Pancreas (tissue), 10 donors: ENCODE measurements at regions not wholly inside any gene's neighbourhood (a gene's known extent, or its start where the extent isn't known, plus 50 kb on each side); places are given as distances from the start of the nearest gene placed in this dataset.
"Not testable (repeated sequence)": the region's sequence is repeated elsewhere in the genome, so short reads cannot be mapped to it uniquely, and the experiment has no call there.

Experiments
- ATAC-seq, 4 donors: fragments of 200-7000 bp; cut with Tn5 transposase; one replicate each; pipeline versions ENCODE4 v1.8.0 to v1.9.1; 2020; ENCODE audit warnings: mild to moderate bottlenecking in 4 of 4, moderate library complexity in 4 of 4
- DNase-seq, 6 donors: peaks; one replicate each; pipeline ENCODE4 v3.0.0-alpha.2; 2020
- FAIRE-seq: peaks from 2 replicates; lab custom pipeline; 2012; peaks lifted over from hg19 to GRCh38; lab: Jason Lieb, UNC
- H3K27ac ChIP-seq, 4 donors: fragments of 200-600 bp; sonication (generic); 1 replicate in 3 of 4; 2 replicates in 1 of 4; pipeline versions ENCODE4 v1.5.0 to v1.8.0; 2020
- H3K27me3 ChIP-seq, 4 donors: fragments of 200-600 bp; one replicate each; pipeline ENCODE4 v1.8.0; 2021
- H3K36me3 ChIP-seq, 3 donors: fragments of 200-600 bp; sonication (generic) in 1 of 3; one replicate each; pipeline versions ENCODE4 v1.5.0 to v1.8.0; 2020 to 2021
- H3K4me1 ChIP-seq, 3 donors: fragments of 200-600 bp; one replicate each; pipeline ENCODE4 v1.8.0; 2021
- H3K4me3 ChIP-seq, 4 donors: fragments of 200-600 bp; sonication (generic) in 2 of 4; one replicate each; pipeline versions ENCODE4 v1.5.0 to v1.8.0; 2020 to 2021
- H3K9me3 ChIP-seq, 4 donors: fragments of 200-600 bp; one replicate each; pipeline ENCODE4 v1.8.0; 2021
- CTCF ChIP-seq, 4 donors: fragments of 200-600 bp; sonication (generic) in 3 of 4; IDR thresholded peaks; one replicate each; pipeline versions ENCODE4 v1.5.0 to v1.8.0; 2021; ENCODE audit warnings: antibody characterized with exemption in 4 of 4
- WGBS, 2 donors: extraction: QIAGEN DNeasy Blood & Tissue Kit; methylation state at CpG; one replicate each; pipeline ENCODE4 v1.1.7; 2013; 5-methylcytosine and 5-hydroxymethylcytosine counted together
- intact Hi-C, 3 donors: fragments of 100-400 bp; cut with DNase I; formaldehyde crosslinking; loops; one replicate each; pipeline versions ENCODE4 v1.11.1 to v1.14.2; 2022
- donor health status: healthy with polysubstance abuse.
- donor health status: DM: no; HTN: no; CAD: no; lungs with moderate emphysema.
- donor health status: DM: no; HTN: no; CAD: no.
- donor health status: control.
- donor health status: control.
- donor health status: Bipolar disorder and iron deficiency.
- donor health status: DM: yes; HTN: yes; CAD: no.
- donor health status: DM: no; HTN: no; CAD: no.
- donor health status: DM: no; HTN: no; CAD: no.
- donor health status: DM: yes; HTN: yes; CAD: no.

DNA sequence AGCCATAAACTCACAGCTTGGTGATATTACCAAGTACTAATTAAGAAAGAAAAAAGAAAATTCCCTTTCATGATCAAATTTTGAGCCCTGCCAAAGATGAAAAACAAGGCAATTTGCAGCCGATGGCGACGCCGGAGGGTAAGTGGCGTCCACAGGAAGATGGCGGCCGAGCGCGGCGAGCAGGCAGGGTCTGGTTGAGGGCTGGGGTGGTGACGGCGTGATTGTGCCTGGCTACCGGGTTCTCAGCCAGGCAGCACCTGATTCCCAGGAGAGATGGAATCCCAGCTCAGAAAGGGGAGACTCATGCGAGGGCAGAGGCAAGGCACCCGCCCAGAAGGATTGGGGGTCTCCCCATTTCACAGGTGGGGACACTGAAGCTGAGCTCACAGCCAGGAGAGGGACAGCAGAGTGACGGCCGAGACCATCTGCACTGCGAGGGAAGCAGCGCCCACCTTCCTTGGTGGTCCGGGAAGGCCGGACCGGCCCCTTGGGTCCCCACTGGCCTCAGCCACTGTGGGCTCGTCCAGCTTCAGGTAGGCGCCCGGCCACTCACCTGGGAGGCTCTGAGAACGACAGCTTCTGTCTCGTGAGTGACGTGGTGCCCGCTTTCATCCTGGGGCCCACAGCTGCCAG is 145.8 kb downstream of the IGLL1 start:
- H3K27me3 ChIP-seq, intact Hi-C loops, ATAC-seq, H3K4me1 ChIP-seq, H3K27ac ChIP-seq, H3K9me3 ChIP-seq, FAIRE-seq, H3K36me3 ChIP-seq, DNase-seq: not testable (repeated sequence)
- H3K4me3 ChIP-seq, result peak overlapping the region in 2 of 4 donors; percentile 41 to 44
- 92 to 97% methylated on average over 24 to 29 of the region's 29 CpGs for WGBS, 2 donors

GRCh38 chr22:23433127-23434005 is 146.7 kb downstream of the IGLL1 start:
- H3K4me1 ChIP-seq, H3K36me3 ChIP-seq, intact Hi-C loops, H3K27me3 ChIP-seq, H3K9me3 ChIP-seq: not testable (repeated sequence)
- peak overlapping the region in 2 of 4 donors; percentile 17 to 44 for H3K27ac ChIP-seq
- ATAC-seq (peak; percentile 98 to 99 (median 99)), FAIRE-seq (peak; percentile 72), DNase-seq (peak; percentile 60 to 85 (median 72))
- WGBS, 2 donors, result 9 to 13% methylated on average over 30 to 34 of the region's 35 CpGs
- peak in 3 of 4 donors; percentile 12 to 52 (median 36) for TF ChIP-seq CTCF (IDR thresholded peaks at IDR 0.05)
- peak overlapping the region; percentile 4 to 44 (median 26) for H3K4me3 ChIP-seq

DNA sequence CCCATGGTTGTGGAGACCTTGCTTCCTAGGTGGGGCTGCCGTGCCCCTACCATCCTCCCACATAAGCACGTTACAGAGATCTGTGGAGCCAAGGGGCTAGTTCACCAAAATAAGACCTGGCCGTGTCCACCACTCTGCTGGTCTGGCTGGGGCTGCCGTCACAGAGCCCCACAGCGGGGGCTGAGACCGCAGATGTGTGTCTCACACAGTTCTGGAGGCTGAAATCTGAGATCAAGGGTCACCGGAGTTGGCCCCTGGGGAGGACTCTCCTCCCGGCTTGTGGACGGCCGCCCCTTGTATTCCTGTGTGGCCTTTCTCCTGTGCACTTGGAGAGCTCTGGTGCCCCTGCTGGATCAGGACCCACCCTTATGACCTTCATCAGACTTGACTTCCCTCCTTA is 147.4 kb downstream of the IGLL1 start:
- intact Hi-C loops, H3K27ac ChIP-seq, DNase-seq, H3K36me3 ChIP-seq, ATAC-seq, H3K27me3 ChIP-seq, H3K4me1 ChIP-seq, H3K9me3 ChIP-seq, FAIRE-seq: not testable (repeated sequence)
- peak overlapping the region in 1 of 4 donors; percentile 44 for H3K4me3 ChIP-seq
- WGBS, 2 donors, result 66 to 75% methylated on average over 10 of the region's 10 CpGs

- no peak for TF ChIP-seq CTCF (IDR thresholded peaks at IDR 0.05)
These were observed 148.6 kb downstream of the IGLL1 start for GRCh38 chr22:23431337-23432072.

GRCh38 chr22:23424551-23425068 is 155.5 kb downstream of the IGLL1 start:
- ATAC-seq, H3K4me1 ChIP-seq, intact Hi-C loops, H3K4me3 ChIP-seq, H3K27me3 ChIP-seq, H3K36me3 ChIP-seq, H3K27ac ChIP-seq, H3K9me3 ChIP-seq, FAIRE-seq, DNase-seq: not testable (repeated sequence)
- 81 to 89% methylated on average over 5 of the region's 5 CpGs for WGBS, 2 donors

More at GRCh38 chr22:23431337-23432072, 148.6 kb downstream of the IGLL1 start:
- intact Hi-C loops, result no loop called here
- no peaks in the 10 kb centered on the region for H3K9me3 ChIP-seq
- no peak overlapping the region for H3K4me3 ChIP-seq
- H3K27ac ChIP-seq, result no peak overlapping the region
- H3K27me3 ChIP-seq, result no peaks in the 10 kb centered on the region
- no peaks in the 10 kb centered on the region for H3K4me1 ChIP-seq
- no peak for ATAC-seq
- FAIRE-seq, result no peak
- no peaks in the 10 kb centered on the region for H3K36me3 ChIP-seq
- DNase-seq, result no peak
- 70 to 74% methylated on average over 20 of the region's 20 CpGs for WGBS, 2 donors

DNA sequence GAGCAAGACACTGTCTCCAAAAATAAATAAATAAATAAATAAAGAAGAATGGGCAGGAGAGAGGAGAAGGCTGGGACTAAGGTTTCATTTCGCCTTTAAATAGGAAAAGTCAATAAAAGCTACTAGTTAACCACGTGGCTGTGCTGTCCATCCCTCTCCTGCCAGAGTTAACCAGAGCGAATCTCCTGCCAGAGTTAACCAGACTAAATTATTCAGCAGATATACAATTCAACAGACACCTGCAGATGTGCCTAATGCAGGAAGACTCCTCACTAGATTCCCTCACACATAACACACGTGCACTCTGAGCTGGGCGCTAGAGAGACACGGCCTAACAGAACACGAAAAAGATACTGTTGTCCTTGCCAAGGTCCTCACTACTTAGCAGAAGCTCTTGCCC is 156.1 kb downstream of the IGLL1 start:
- 54 to 65% methylated on average over 7 of the region's 7 CpGs for WGBS, 2 donors
- H3K4me1 ChIP-seq, result no peaks in the 10 kb centered on the region
- intact Hi-C loops, result no loop called here
- H3K36me3 ChIP-seq, result no peaks in the 10 kb centered on the region
- TF ChIP-seq CTCF (IDR thresholded peaks at IDR 0.05), result no peak
- no peak for ATAC-seq
- no peak for FAIRE-seq
- no peak overlapping the region for H3K27ac ChIP-seq
- no peak for DNase-seq
- H3K27me3 ChIP-seq, result no peaks in the 10 kb centered on the region
- no peak overlapping the region for H3K4me3 ChIP-seq
- H3K9me3 ChIP-seq, result no peaks in the 10 kb centered on the region

GRCh38 chr22:23422281-23422680 is 157.8 kb downstream of the IGLL1 start:
- intact Hi-C loops, ATAC-seq, H3K36me3 ChIP-seq, FAIRE-seq, H3K9me3 ChIP-seq, H3K4me1 ChIP-seq, H3K27me3 ChIP-seq, H3K27ac ChIP-seq, H3K4me3 ChIP-seq, DNase-seq: not testable (repeated sequence)
- WGBS, 2 donors, result 73 to 81% methylated on average over 4 of the region's 4 CpGs

DNA sequence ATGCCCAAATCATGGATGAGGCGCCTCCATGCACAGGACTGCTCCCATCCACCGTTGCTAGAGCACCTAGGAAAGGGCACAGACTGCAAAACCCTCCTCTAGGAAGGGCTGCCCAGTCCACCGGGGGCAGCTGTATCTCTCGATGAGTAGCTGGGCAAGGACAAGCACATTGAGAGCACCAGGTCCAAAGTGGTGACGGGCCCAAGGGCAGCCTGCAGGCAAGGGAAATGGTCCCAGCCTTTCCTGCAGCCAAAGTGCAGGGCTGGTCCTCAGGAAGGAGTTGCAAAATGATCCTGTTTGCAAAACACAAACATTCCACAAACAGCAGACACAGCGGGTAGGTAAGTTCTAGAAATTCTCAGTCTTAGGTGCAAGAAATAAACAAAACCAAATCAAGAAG is 158.8 kb downstream of the IGLL1 start:
- H3K27me3 ChIP-seq, intact Hi-C loops, H3K4me3 ChIP-seq, H3K9me3 ChIP-seq, FAIRE-seq, DNase-seq, H3K36me3 ChIP-seq, ATAC-seq, H3K27ac ChIP-seq, H3K4me1 ChIP-seq: not testable (repeated sequence)
- WGBS, 2 donors, result 79 to 86% methylated on average over 6 of the region's 6 CpGs
